ENCODE measurements at regions not wholly inside any gene's neighbourhood (a gene's known extent, or its start where the extent isn't known, plus 50 kb on each side); places are given as distances from the start of the nearest gene placed in this dataset.

GRCh38 chr7:130878785-130879184 is 144.8 kb upstream of the KLF14 start:
- TF ChIP-seq, protein P1, sequence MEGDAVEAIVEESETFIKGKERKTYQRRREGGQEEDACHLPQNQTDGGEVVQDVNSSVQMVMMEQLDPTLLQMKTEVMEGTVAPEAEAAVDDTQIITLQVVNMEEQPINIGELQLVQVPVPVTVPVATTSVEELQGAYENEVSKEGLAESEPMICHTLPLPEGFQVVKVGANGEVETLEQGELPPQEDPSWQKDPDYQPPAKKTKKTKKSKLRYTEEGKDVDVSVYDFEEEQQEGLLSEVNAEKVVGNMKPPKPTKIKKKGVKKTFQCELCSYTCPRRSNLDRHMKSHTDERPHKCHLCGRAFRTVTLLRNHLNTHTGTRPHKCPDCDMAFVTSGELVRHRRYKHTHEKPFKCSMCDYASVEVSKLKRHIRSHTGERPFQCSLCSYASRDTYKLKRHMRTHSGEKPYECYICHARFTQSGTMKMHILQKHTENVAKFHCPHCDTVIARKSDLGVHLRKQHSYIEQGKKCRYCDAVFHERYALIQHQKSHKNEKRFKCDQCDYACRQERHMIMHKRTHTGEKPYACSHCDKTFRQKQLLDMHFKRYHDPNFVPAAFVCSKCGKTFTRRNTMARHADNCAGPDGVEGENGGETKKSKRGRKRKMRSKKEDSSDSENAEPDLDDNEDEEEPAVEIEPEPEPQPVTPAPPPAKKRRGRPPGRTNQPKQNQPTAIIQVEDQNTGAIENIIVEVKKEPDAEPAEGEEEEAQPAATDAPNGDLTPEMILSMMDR (IDR thresholded peaks at IDR 0.05), result no peak
- TF ChIP-seq POLR2AphosphoS5 (IDR thresholded peaks at IDR 0.05) (no peak), POLR2A (IDR thresholded peaks at IDR 0.05) (no peak)
- Histone ChIP-seq H3K9me3 (no peaks in the 10 kb centered on the region), H3K27ac (peak overlapping the region; percentile 31 to 38), H3K27me3 (no peaks in the 10 kb centered on the region), H3K4me1 (peaks cover 0 to 6% of the 10 kb centered on the region in 2 donors), H3K4me3 (no peak overlapping the region), H3K36me3 (no peaks in the 10 kb centered on the region)
- intact Hi-C loops (cut with DNase I; ENCODE audit: low total_unique reads), result no loop called here
- DNase-seq (ENCODE audit: low spot score in 2 of 2), result no peak

DNA sequence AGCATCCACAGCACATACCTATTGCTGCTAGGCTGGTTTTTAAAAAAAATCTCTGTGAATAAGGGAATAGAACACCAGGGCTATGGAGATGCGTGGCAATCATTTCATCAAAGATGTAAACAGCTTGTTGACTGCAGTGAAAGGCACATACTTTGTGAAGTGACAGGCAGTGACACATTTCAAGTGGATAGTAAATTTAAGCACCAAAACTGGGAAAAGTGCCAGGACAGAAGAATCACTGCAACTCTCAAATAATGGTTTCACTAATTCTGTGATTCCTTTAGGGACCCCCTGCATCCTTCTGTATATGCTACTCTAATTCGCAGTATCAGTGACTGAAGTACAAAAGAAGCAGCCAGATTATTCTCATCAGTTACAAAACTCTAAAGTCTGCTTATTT is 145.2 kb upstream of the KLF14 start:
- no peak overlapping the region for H3K4me3 ChIP-seq
- peaks cover 0 to 6% of the 10 kb centered on the region in 2 donors for H3K4me1 ChIP-seq
- intact Hi-C loops (cut with DNase I; ENCODE audit: low total_unique reads), result no loop called here
- TF ChIP-seq, protein P1 (IDR thresholded peaks at IDR 0.05), result no peak
- TF ChIP-seq POLR2AphosphoS5 (IDR thresholded peaks at IDR 0.05) (no peak), POLR2A (IDR thresholded peaks at IDR 0.05) (no peak)
- peak overlapping the region; percentile 31 to 38 for H3K27ac ChIP-seq
- H3K36me3 ChIP-seq, result no peaks in the 10 kb centered on the region
- DNase-seq (ENCODE audit: low spot score in 2 of 2), result no peak
- no peaks in the 10 kb centered on the region for H3K27me3 ChIP-seq
- no peaks in the 10 kb centered on the region for H3K9me3 ChIP-seq

DNA sequence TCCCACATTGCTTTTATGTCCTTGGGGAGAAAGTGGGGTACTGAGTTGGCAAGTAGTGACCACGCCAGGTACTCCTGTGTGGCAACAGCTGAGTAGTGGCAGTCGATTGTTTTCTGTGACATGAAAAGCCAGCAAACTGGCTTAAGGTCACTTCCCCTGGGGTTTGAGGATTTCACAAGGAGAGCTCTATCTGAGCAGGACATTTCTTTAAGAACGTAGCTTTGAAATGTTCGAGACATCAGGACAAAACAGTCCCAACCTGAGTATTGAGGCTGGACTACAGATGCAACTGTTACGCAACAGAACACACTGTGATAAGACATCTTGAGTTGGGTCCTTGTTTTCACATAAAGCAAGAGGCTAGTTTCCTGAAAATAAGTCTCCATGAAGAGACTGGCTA is 146.7 kb upstream of the KLF14 start:
- intact Hi-C loops (cut with DNase I; ENCODE audit: low total_unique reads), result no loop called here
- no peak for DNase-seq (ENCODE audit: low spot score in 2 of 2)
- Histone ChIP-seq H3K27me3 (no peaks in the 10 kb centered on the region), H3K4me1 (peaks cover 0 to 6% of the 10 kb centered on the region in 2 donors), H3K27ac (peak overlapping the region; percentile 70), H3K9me3 (no peaks in the 10 kb centered on the region), H3K36me3 (no peaks in the 10 kb centered on the region), H3K4me3 (no peak overlapping the region)
- TF ChIP-seq POLR2AphosphoS5 (IDR thresholded peaks at IDR 0.05) (no peak), POLR2A (IDR thresholded peaks at IDR 0.05) (no peak)
- TF ChIP-seq, protein P1 (IDR thresholded peaks at IDR 0.05), result no peak

DNA sequence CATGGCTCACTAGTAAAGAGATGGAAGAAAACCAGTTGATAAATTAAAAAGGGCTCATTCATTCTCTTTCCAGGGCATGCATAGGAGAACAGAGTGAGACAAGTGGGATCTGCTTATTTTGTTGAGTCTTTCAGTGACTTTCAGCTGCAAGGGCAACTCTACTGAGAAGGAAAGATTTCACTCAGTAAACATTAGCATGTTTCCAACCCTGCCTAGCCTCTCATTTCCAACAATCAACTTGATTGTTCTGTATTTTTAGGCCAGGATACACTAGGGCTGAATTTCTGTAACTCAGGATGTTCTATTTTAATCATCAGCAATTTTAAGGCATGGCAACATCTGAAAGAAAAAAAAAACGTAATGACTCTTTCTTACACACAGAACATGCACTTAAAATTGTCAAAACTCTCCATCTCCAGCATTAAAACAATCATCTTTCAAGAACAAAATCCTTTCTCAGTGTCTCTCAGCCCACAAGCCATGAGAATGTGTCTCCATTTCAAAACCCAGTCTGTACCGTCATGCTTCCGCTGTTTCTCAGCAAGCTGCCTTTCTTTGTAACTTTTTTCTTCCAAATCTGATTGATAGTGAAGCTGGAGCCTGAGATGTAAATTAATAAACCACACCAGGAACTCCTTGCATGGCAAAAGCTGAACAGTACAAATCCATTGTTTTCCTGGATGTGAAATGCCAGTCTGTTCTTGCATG is 147.2 kb upstream of the KLF14 start:
- H3K27ac ChIP-seq, result peak overlapping the region; percentile 70
- TF ChIP-seq POLR2AphosphoS5 (IDR thresholded peaks at IDR 0.05) (peak in 1 of 3 donors; percentile 34), POLR2A (IDR thresholded peaks at IDR 0.05) (no peak)
- TF ChIP-seq, protein P1 (IDR thresholded peaks at IDR 0.05), result no peak
- intact Hi-C loops (cut with DNase I; ENCODE audit: low total_unique reads), result no loop called here
- no peak for DNase-seq (ENCODE audit: low spot score in 2 of 2)
- no peaks in the 10 kb centered on the region for H3K36me3 ChIP-seq
- peaks cover 0 to 6% of the 10 kb centered on the region in 2 donors for H3K4me1 ChIP-seq
- no peaks in the 10 kb centered on the region for H3K9me3 ChIP-seq
- H3K4me3 ChIP-seq, result no peak overlapping the region
- no peaks in the 10 kb centered on the region for H3K27me3 ChIP-seq

DNA sequence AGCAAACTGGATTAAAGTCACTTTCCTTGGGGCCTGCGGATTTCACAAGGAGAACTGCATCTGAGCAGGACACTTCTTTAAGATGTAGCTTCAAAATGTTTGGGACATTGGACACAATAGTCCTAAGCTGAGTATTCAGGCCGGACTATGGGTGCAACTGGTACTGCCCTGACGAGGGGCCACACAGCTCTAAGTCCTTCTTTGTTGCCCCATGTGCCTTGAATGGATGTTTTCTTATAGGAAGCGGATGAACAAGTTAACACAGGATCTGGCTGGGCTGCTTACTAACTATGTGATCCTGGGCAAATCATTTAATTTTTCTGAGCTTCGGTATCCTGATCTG is 147.8 kb upstream of the KLF14 start:
- no peak for TF ChIP-seq POLR2A (IDR thresholded peaks at IDR 0.05)
- TF ChIP-seq, protein P1 (IDR thresholded peaks at IDR 0.05), result no peak
- TF ChIP-seq POLR2AphosphoS5 (IDR thresholded peaks at IDR 0.05), result no peak
- H3K9me3 ChIP-seq, result no peaks in the 10 kb centered on the region
- H3K27ac ChIP-seq, result peak overlapping the region; percentile 70
- peaks cover 0 to 6% of the 10 kb centered on the region in 2 donors for H3K4me1 ChIP-seq
- no peak for DNase-seq (ENCODE audit: low spot score in 2 of 2)
- H3K36me3 ChIP-seq, result no peaks in the 10 kb centered on the region
- no peaks in the 10 kb centered on the region for H3K27me3 ChIP-seq
- intact Hi-C loops (cut with DNase I; ENCODE audit: low total_unique reads), result no loop called here
- no peak overlapping the region for H3K4me3 ChIP-seq
